ENCODE measurements at regions not wholly inside any gene's neighbourhood (a gene's known extent, or its start where the extent isn't known, plus 50 kb on each side); places are given as distances from the start of the nearest gene placed in this dataset.

GRCh38 chr10:113329121-113329596, 223.7 kb upstream of the HABP2 start:
- TF ChIP-seq, protein P1, sequence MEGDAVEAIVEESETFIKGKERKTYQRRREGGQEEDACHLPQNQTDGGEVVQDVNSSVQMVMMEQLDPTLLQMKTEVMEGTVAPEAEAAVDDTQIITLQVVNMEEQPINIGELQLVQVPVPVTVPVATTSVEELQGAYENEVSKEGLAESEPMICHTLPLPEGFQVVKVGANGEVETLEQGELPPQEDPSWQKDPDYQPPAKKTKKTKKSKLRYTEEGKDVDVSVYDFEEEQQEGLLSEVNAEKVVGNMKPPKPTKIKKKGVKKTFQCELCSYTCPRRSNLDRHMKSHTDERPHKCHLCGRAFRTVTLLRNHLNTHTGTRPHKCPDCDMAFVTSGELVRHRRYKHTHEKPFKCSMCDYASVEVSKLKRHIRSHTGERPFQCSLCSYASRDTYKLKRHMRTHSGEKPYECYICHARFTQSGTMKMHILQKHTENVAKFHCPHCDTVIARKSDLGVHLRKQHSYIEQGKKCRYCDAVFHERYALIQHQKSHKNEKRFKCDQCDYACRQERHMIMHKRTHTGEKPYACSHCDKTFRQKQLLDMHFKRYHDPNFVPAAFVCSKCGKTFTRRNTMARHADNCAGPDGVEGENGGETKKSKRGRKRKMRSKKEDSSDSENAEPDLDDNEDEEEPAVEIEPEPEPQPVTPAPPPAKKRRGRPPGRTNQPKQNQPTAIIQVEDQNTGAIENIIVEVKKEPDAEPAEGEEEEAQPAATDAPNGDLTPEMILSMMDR (IDR thresholded peaks at IDR 0.05 in 2 of 3, conservative IDR thresholded peaks at IDR 0.05 in 1 of 3; ENCODE audit: borderline replicate concordance in 1 of 3, insufficient read depth in 1 of 3, low read depth in 2 of 3, low read length in 2 of 3): no peak
- TF ChIP-seq RAD21 (IDR thresholded peaks at IDR 0.05; ENCODE audit: low read depth) (no peak), EZH2 (IDR thresholded peaks at IDR 0.05) (no peak), POLR2A (IDR thresholded peaks at IDR 0.05; ENCODE audit: borderline replicate concordance, extremely low read depth, insufficient read depth, insufficient read length) (no peak), POLR2AphosphoS5 (IDR thresholded peaks at IDR 0.05; ENCODE audit: low read depth, low read length) (no peak)
